Panc1 (cell line): ENCODE measurements at regions not wholly inside any gene's neighbourhood (a gene's known extent, or its start where the extent isn't known, plus 50 kb on each side); places are given as distances from the start of the nearest gene placed in this dataset.

Experiments
- ATAC-seq: fragments of 200-7000 bp; cut with Tn5 transposase; 2 replicates; pipeline ENCODE4 v1.9.1; 2020; ENCODE audit warnings: mild to moderate bottlenecking, moderate library complexity
- BruUV-seq: library from RNA; stranded (reverse); fragments of 400-500 nt; replicated peaks from 2 replicates; lab custom pipeline; 2021; lab: Mats Ljungman, UMichigan
- CTCF ChIA-PET: fragments of 300-600 bp; sonication (Branson Sonifier 250); formaldehyde crosslinking; loops from one replicate; lab custom pipeline; 2022; ENCODE audit warnings: antibody characterized with exemption; lab: Charles Lee
- POLR2A ChIA-PET: fragments of 300-600 bp; sonication (Branson Sonifier 250); formaldehyde crosslinking; loops from one replicate; lab custom pipeline; 2022; ENCODE audit warnings: antibody characterized with exemption; lab: Charles Lee
- DNase-seq: peaks from one replicate; pipeline ENCODE4 v3.0.0-alpha.2; 2010; ENCODE audit warnings: low read depth, low spot score
- H3K27ac ChIP-seq: 2 replicates; pipeline ENCODE4 v1.5.1; 2011; ENCODE audit warnings: mild to moderate bottlenecking, low read length, inconsistent platforms
- H3K27me3 ChIP-seq: fragments of 200-500 bp; sonication (Bioruptor generic); 2 replicates; pipeline ENCODE4 v1.6.0; 2014; ENCODE audit warnings: low read length, inconsistent platforms; ENCODE audit not compliant: control insufficient read depth, insufficient read depth
- H3K36me3 ChIP-seq: fragments of 200-500 bp; sonication (Bioruptor generic); 2 replicates; pipeline ENCODE4 v1.5.1; 2014; ENCODE audit warnings: inconsistent platforms, mild to moderate bottlenecking, low read length, moderate library complexity; ENCODE audit not compliant: control insufficient read depth, insufficient read depth
- H3K4me1 ChIP-seq: 2 replicates; pipeline ENCODE4 v1.5.1; 2011; ENCODE audit warnings: inconsistent platforms, mild to moderate bottlenecking, low read length, moderate library complexity; ENCODE audit not compliant: control insufficient read depth, insufficient read depth
- H3K4me3 ChIP-seq, 2 experiments: 2 replicates each; pipeline ENCODE4 v1.5.1; 2011 to 2012; ENCODE audit warnings: low read depth in 2 of 2, low read length in 2 of 2, mild to moderate bottlenecking in 2 of 2, inconsistent platforms in 1 of 2, moderate library complexity in 1 of 2
- H3K9me3 ChIP-seq: fragments of 200-500 bp; sonication (Bioruptor generic); 2 replicates; pipeline ENCODE4 v1.5.1; 2014; ENCODE audit warnings: low read depth, mild to moderate bottlenecking, inconsistent platforms, low read length, moderate library complexity; ENCODE audit not compliant: control insufficient read depth, insufficient read depth
- POLR2AphosphoS5 ChIP-seq: IDR thresholded peaks from 2 replicates; pipeline ENCODE4 v1.6.1; 2012; ENCODE audit warnings: mild to moderate bottlenecking, low read depth, low read length, moderate library complexity
- SIN3A ChIP-seq: IDR thresholded peaks from 2 replicates; pipeline ENCODE4 v1.6.1; 2012; ENCODE audit warnings: low read depth, mild to moderate bottlenecking, low read length, moderate library complexity, borderline replicate concordance; ENCODE audit not compliant: insufficient read depth
- TCF7L2 ChIP-seq: IDR thresholded peaks from 2 replicates; pipeline ENCODE4 v1.6.1; 2011; ENCODE audit warnings: mild to moderate bottlenecking, low read depth, low read length, inconsistent platforms
- in situ Hi-C: cut with HindIII; loops from 2 replicates; pipeline ENCODE4 v1.10.0; 2016; ENCODE audit warnings: low sequenced_read_pairs, low pct_unique_long_range_greater_than_20kb
- intact Hi-C: fragments of 100-400 bp; cut with micrococcal nuclease; formaldehyde crosslinking; loops from one replicate; pipeline ENCODE4 v1.10.0; 2022; ENCODE audit not compliant: unreplicated experiment
- TF ChIP-seq, protein P1 (sequence below), 2 experiments: IDR thresholded peaks; 2 replicates each; pipeline ENCODE4 v1.6.1; 2011 to 2012; ENCODE audit warnings: low read depth in 2 of 2, control low read depth in 1 of 2, low read length in 1 of 2, mild to moderate bottlenecking in 1 of 2, moderate library complexity in 1 of 2; ENCODE audit not compliant: insufficient read depth in 1 of 2
- TF ChIP-seq, protein P2 (sequence below): fragments of 450-650 bp; IDR thresholded peaks from 2 replicates; pipeline ENCODE4 v1.5.1; 2017; ENCODE audit warnings: mild to moderate bottlenecking

DNA sequence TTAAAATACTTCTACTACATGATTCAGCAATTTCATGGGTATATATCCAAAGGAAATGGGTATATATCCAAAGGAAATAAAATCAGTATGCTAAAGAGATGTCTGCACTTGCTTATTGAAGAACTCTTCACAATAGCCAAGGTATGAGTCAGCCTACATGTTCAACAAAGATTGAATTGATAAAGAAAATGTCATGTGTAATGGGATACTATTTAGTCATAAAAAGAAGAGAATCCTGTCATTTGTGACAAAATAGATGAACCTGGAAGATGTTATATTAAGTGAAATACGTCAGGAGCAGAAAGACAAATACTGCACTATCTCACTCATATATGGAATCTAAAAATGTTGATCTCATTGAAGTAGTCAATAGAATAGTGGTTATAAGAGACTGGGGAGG, 944.5 kb upstream of the CTNND2 start:
- Histone ChIP-seq H3K4me3 (no peak overlapping the region), H3K36me3 (no peaks in the 10 kb centered on the region), H3K9me3 (no peaks in the 10 kb centered on the region), H3K27me3 (no peaks in the 10 kb centered on the region), H3K27ac (no peak overlapping the region), H3K4me1 (no peaks in the 10 kb centered on the region)
- no TSS peak for BruUV-seq
- no peak for ATAC-seq
- no peak for TF ChIP-seq SIN3A
- no peak for TF ChIP-seq POLR2AphosphoS5
- no peak for TF ChIP-seq TCF7L2
- TF ChIP-seq, protein P1, sequence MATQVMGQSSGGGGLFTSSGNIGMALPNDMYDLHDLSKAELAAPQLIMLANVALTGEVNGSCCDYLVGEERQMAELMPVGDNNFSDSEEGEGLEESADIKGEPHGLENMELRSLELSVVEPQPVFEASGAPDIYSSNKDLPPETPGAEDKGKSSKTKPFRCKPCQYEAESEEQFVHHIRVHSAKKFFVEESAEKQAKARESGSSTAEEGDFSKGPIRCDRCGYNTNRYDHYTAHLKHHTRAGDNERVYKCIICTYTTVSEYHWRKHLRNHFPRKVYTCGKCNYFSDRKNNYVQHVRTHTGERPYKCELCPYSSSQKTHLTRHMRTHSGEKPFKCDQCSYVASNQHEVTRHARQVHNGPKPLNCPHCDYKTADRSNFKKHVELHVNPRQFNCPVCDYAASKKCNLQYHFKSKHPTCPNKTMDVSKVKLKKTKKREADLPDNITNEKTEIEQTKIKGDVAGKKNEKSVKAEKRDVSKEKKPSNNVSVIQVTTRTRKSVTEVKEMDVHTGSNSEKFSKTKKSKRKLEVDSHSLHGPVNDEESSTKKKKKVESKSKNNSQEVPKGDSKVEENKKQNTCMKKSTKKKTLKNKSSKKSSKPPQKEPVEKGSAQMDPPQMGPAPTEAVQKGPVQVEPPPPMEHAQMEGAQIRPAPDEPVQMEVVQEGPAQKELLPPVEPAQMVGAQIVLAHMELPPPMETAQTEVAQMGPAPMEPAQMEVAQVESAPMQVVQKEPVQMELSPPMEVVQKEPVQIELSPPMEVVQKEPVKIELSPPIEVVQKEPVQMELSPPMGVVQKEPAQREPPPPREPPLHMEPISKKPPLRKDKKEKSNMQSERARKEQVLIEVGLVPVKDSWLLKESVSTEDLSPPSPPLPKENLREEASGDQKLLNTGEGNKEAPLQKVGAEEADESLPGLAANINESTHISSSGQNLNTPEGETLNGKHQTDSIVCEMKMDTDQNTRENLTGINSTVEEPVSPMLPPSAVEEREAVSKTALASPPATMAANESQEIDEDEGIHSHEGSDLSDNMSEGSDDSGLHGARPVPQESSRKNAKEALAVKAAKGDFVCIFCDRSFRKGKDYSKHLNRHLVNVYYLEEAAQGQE (IDR thresholded peaks at IDR 0.05; ENCODE audit: insufficient read depth in 1 of 2, low read depth in 2 of 2, low read length in 1 of 2) = no peak
- TF ChIP-seq, protein P2, sequence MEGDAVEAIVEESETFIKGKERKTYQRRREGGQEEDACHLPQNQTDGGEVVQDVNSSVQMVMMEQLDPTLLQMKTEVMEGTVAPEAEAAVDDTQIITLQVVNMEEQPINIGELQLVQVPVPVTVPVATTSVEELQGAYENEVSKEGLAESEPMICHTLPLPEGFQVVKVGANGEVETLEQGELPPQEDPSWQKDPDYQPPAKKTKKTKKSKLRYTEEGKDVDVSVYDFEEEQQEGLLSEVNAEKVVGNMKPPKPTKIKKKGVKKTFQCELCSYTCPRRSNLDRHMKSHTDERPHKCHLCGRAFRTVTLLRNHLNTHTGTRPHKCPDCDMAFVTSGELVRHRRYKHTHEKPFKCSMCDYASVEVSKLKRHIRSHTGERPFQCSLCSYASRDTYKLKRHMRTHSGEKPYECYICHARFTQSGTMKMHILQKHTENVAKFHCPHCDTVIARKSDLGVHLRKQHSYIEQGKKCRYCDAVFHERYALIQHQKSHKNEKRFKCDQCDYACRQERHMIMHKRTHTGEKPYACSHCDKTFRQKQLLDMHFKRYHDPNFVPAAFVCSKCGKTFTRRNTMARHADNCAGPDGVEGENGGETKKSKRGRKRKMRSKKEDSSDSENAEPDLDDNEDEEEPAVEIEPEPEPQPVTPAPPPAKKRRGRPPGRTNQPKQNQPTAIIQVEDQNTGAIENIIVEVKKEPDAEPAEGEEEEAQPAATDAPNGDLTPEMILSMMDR = no peak
- in situ Hi-C loops = no loop called here
- intact Hi-C loops = no loop called here
- ChIA-PET POLR2A (no interaction called here), CTCF (no interaction called here)
- DNase-seq = no peak

DNA sequence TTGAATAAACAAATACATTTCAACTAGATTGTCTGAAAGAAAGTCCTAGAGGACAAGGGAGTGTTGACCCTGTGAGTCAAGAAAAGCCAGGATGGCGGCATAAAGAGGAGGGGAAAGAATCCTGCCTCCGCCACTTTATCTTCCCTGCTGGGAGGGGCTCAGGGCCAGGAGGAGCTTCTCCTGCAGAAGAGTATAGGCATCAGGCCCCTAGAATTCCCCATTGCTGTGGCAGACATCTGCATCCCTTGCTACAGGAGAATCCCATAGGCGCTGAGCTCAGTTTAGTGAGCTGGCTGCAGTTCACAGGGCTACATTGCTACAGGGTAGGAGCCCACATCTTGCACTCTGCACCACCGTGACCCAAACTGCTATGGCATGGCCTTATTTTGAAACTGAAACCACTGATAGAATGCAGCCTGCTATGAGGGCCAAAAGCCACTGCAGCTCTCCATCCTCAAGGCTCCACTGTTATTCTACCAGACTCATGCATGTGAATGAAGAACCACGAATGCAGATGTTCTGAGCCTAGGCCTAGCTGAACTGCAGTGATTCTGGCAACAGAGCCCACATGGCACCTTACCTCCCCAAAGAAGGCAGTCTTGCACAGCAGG, 941.4 kb upstream of the CTNND2 start:
- H3K9me3 ChIP-seq = no peaks in the 10 kb centered on the region

More for the DNA sequence above, 941.4 kb upstream of the CTNND2 start:
- CTCF ChIA-PET = no interaction called here
- Histone ChIP-seq H3K4me3 (no peak overlapping the region), H3K27ac (no peak overlapping the region), H3K36me3 (no peaks in the 10 kb centered on the region), H3K27me3 (no peaks in the 10 kb centered on the region), H3K4me1 (no peaks in the 10 kb centered on the region)
- POLR2A ChIA-PET = no interaction called here
- intact Hi-C loops = no loop called here
- no TSS peak for BruUV-seq
- no peak for ATAC-seq
- no peak for DNase-seq
- in situ Hi-C loops = no loop called here
- no peak for TF ChIP-seq POLR2AphosphoS5
- no peak for TF ChIP-seq SIN3A
- TF ChIP-seq TCF7L2 = no peak
- TF ChIP-seq, protein P1 (IDR thresholded peaks at IDR 0.05; ENCODE audit: insufficient read depth in 1 of 2, low read depth in 2 of 2, low read length in 1 of 2) = no peak
- TF ChIP-seq, protein P2 = no peak
